ENCODE measurements at regions not wholly inside any gene's neighbourhood (a gene's known extent, or its start where the extent isn't known, plus 50 kb on each side); places are given as distances from the start of the nearest gene placed in this dataset.

- POLR2A ChIA-PET: no interaction called here
- Histone ChIP-seq H3K4me1 (ENCODE audit: control insufficient read depth in 1 of 2, insufficient read depth in 2 of 2, low read length in 2 of 2) (no peaks in the 10 kb centered on the region), H2AFZ (ENCODE audit: low read depth, low read length, poor library complexity, severe bottlenecking) (no peak overlapping the region), H3K36me3 (ENCODE audit: control insufficient read depth in 1 of 2, insufficient read depth in 2 of 2, low read length in 2 of 2) (no peaks in the 10 kb centered on the region), H3K27ac (ENCODE audit: low read depth, low read length) (no peak overlapping the region), H3K27me3 (ENCODE audit: insufficient read depth, low read length) (peaks cover 17% of the 10 kb centered on the region; the same call in 1 of the 2 replicates), H3K4me3 (replicated peaks in 1 of 2; ENCODE audit: low read depth in 1 of 2, low read length in 2 of 2) (no peak overlapping the region), H3K4me2 (ENCODE audit: low read length) (no peak overlapping the region), H3K9ac (ENCODE audit: low read length) (no peak overlapping the region), H3K79me2 (ENCODE audit: insufficient read depth, low read length) (no peaks in the 10 kb centered on the region), H3K9me3 (ENCODE audit: control insufficient read depth in 1 of 2, insufficient read depth in 1 of 2, low read depth in 1 of 2, low read length in 2 of 2) (no peaks in the 10 kb centered on the region), H3K9me2 (ENCODE audit: insufficient read depth) (no peaks in the 10 kb centered on the region), H4K20me1 (ENCODE audit: insufficient read depth) (no peaks in the 10 kb centered on the region)
- ATAC-seq: no peak
- intact Hi-C loops (cut with micrococcal nuclease): no loop called here
- CTCF ChIA-PET: no interaction called here
- no peak for DNase-seq (ENCODE audit: low read depth, low spot score)
- RAD21 ChIA-PET (ENCODE audit: low non-redundant PET in 1 of 2, low total read pairs in 2 of 2, uncharacterized antibody in 2 of 2, unreplicated experiment in 2 of 2): no interaction called here
- TF ChIP-seq SP1 (IDR thresholded peaks at IDR 0.05; ENCODE audit: low read depth): no peak
- TF ChIP-seq YY1 (IDR thresholded peaks at IDR 0.05; ENCODE audit: extremely low read depth, insufficient replicate concordance, low read depth, low read length): no peak
- TF ChIP-seq, protein P1, sequence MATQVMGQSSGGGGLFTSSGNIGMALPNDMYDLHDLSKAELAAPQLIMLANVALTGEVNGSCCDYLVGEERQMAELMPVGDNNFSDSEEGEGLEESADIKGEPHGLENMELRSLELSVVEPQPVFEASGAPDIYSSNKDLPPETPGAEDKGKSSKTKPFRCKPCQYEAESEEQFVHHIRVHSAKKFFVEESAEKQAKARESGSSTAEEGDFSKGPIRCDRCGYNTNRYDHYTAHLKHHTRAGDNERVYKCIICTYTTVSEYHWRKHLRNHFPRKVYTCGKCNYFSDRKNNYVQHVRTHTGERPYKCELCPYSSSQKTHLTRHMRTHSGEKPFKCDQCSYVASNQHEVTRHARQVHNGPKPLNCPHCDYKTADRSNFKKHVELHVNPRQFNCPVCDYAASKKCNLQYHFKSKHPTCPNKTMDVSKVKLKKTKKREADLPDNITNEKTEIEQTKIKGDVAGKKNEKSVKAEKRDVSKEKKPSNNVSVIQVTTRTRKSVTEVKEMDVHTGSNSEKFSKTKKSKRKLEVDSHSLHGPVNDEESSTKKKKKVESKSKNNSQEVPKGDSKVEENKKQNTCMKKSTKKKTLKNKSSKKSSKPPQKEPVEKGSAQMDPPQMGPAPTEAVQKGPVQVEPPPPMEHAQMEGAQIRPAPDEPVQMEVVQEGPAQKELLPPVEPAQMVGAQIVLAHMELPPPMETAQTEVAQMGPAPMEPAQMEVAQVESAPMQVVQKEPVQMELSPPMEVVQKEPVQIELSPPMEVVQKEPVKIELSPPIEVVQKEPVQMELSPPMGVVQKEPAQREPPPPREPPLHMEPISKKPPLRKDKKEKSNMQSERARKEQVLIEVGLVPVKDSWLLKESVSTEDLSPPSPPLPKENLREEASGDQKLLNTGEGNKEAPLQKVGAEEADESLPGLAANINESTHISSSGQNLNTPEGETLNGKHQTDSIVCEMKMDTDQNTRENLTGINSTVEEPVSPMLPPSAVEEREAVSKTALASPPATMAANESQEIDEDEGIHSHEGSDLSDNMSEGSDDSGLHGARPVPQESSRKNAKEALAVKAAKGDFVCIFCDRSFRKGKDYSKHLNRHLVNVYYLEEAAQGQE (IDR thresholded peaks at IDR 0.05; ENCODE audit: low read depth): no peak
- TF ChIP-seq, protein P2, sequence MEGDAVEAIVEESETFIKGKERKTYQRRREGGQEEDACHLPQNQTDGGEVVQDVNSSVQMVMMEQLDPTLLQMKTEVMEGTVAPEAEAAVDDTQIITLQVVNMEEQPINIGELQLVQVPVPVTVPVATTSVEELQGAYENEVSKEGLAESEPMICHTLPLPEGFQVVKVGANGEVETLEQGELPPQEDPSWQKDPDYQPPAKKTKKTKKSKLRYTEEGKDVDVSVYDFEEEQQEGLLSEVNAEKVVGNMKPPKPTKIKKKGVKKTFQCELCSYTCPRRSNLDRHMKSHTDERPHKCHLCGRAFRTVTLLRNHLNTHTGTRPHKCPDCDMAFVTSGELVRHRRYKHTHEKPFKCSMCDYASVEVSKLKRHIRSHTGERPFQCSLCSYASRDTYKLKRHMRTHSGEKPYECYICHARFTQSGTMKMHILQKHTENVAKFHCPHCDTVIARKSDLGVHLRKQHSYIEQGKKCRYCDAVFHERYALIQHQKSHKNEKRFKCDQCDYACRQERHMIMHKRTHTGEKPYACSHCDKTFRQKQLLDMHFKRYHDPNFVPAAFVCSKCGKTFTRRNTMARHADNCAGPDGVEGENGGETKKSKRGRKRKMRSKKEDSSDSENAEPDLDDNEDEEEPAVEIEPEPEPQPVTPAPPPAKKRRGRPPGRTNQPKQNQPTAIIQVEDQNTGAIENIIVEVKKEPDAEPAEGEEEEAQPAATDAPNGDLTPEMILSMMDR (IDR thresholded peaks at IDR 0.05 in 2 of 3, conservative IDR thresholded peaks at IDR 0.05 in 1 of 3; ENCODE audit: borderline replicate concordance in 1 of 3, insufficient read depth in 1 of 3, low read depth in 2 of 3, low read length in 2 of 3): no peak
- no TSS peak for BruUV-seq (replicated peaks)
Measured at GRCh38 chr1:58283388-58284224, 262.9 kb downstream of the OMA1 start.
